DND-41 (cell line): ENCODE measurements at regions not wholly inside any gene's neighbourhood (a gene's known extent, or its start where the extent isn't known, plus 50 kb on each side); places are given as distances from the start of the nearest gene placed in this dataset.

Experiments used
- ATAC-seq: fragments of 200-7000 bp; cut with Tn5 transposase; 3 replicates; pipeline ENCODE4 v1.9.1; 2021; ENCODE audit warnings: low read depth; ENCODE audit not compliant: insufficient read depth
- DNase-seq: peaks from one replicate; pipeline ENCODE4 v3.0.0-alpha.2; 2020
- H2AFZ ChIP-seq: 2 replicates; pipeline ENCODE4 v1.6.0; 2012; ENCODE audit warnings: low read depth, low read length
- H3K27ac ChIP-seq: 2 replicates; pipeline ENCODE4 v1.5.1; 2012; ENCODE audit warnings: low read length, inconsistent platforms
- H3K27me3 ChIP-seq: fragments of 200-600 bp; sonication (generic); 2 replicates; pipeline ENCODE4 v1.6.0; 2012; ENCODE audit warnings: low read length, mild to moderate bottlenecking, inconsistent platforms; ENCODE audit not compliant: insufficient read depth, poor library complexity
- H3K36me3 ChIP-seq: 2 replicates; pipeline ENCODE4 v1.5.1; 2012; ENCODE audit warnings: low read length, inconsistent platforms; ENCODE audit not compliant: insufficient read depth
- H3K4me1 ChIP-seq: 2 replicates; pipeline ENCODE4 v1.5.1; 2012; ENCODE audit warnings: mild to moderate bottlenecking, low read length; ENCODE audit not compliant: insufficient read depth
- H3K4me2 ChIP-seq: 2 replicates; pipeline ENCODE4 v1.6.0; 2012; ENCODE audit warnings: mild to moderate bottlenecking, moderate library complexity, low read length, inconsistent platforms; ENCODE audit not compliant: insufficient read depth
- H3K4me3 ChIP-seq, 2 experiments: fragments of 200-600 bp in 1 of 2; shearing (Covaris generic) in 1 of 2; 2 replicates each; pipeline ENCODE4 v1.5.1; 2012 to 2016; ENCODE audit warnings: inconsistent platforms in 2 of 2, low read length in 2 of 2, mild to moderate bottlenecking in 2 of 2, low read depth in 1 of 2, moderate library complexity in 1 of 2
- H3K79me2 ChIP-seq: 2 replicates; pipeline ENCODE4 v1.6.0; 2012; ENCODE audit warnings: low read length, inconsistent platforms; ENCODE audit not compliant: insufficient read depth
- H3K9ac ChIP-seq: 2 replicates; pipeline ENCODE4 v1.6.0; 2012; ENCODE audit warnings: low read depth, mild to moderate bottlenecking, inconsistent platforms, low read length, moderate library complexity
- H3K9me3 ChIP-seq: 2 replicates; pipeline ENCODE4 v1.5.1; 2012; ENCODE audit warnings: low read length, moderate library complexity, mild to moderate bottlenecking, inconsistent platforms; ENCODE audit not compliant: insufficient read depth, severe bottlenecking
- H4K20me1 ChIP-seq: 2 replicates; pipeline ENCODE4 v1.6.0; 2012; ENCODE audit warnings: low read length; ENCODE audit not compliant: insufficient read depth
- EZH2 ChIP-seq: IDR thresholded peaks from 3 replicates; pipeline ENCODE4 v1.6.1; 2012; ENCODE audit warnings: borderline replicate concordance, low read depth, mild to moderate bottlenecking, moderate library complexity, low read length, inconsistent platforms; ENCODE audit not compliant: severe bottlenecking
- TF ChIP-seq, protein P1 (sequence below): IDR thresholded peaks from 2 replicates; pipeline ENCODE4 v1.5.1; 2012; ENCODE audit warnings: borderline replicate concordance, low read length, moderate library complexity, mild to moderate bottlenecking; ENCODE audit not compliant: poor library complexity, severe bottlenecking; ENCODE audit errors: extremely low read depth

- TF ChIP-seq, protein P1, sequence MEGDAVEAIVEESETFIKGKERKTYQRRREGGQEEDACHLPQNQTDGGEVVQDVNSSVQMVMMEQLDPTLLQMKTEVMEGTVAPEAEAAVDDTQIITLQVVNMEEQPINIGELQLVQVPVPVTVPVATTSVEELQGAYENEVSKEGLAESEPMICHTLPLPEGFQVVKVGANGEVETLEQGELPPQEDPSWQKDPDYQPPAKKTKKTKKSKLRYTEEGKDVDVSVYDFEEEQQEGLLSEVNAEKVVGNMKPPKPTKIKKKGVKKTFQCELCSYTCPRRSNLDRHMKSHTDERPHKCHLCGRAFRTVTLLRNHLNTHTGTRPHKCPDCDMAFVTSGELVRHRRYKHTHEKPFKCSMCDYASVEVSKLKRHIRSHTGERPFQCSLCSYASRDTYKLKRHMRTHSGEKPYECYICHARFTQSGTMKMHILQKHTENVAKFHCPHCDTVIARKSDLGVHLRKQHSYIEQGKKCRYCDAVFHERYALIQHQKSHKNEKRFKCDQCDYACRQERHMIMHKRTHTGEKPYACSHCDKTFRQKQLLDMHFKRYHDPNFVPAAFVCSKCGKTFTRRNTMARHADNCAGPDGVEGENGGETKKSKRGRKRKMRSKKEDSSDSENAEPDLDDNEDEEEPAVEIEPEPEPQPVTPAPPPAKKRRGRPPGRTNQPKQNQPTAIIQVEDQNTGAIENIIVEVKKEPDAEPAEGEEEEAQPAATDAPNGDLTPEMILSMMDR = no peak
- TF ChIP-seq EZH2 = no peak
- Histone ChIP-seq H3K79me2 (no peaks in the 10 kb centered on the region), H2AFZ (no peak overlapping the region), H3K27ac (no peak overlapping the region), H3K4me3 (no peak overlapping the region), H3K9me3 (no peaks in the 10 kb centered on the region), H3K27me3 (no peaks in the 10 kb centered on the region), H4K20me1 (no peaks in the 10 kb centered on the region), H3K4me2 (no peak overlapping the region), H3K4me1 (no peaks in the 10 kb centered on the region), H3K9ac (no peak overlapping the region), H3K36me3 (no peaks in the 10 kb centered on the region)
- DNase-seq (no peak), ATAC-seq (no peak)
Observed at GRCh38 chr22:48803948-48804810, 1023.5 kb downstream of the BRD1 start.

GRCh38 chr22:48803171-48803947, 1024.3 kb downstream of the BRD1 start:
- Histone ChIP-seq H2AFZ (no peak overlapping the region), H3K27me3 (no peaks in the 10 kb centered on the region), H3K4me1 (no peaks in the 10 kb centered on the region), H3K9ac (no peak overlapping the region), H3K36me3 (no peaks in the 10 kb centered on the region), H3K4me3 (no peak overlapping the region), H3K79me2 (no peaks in the 10 kb centered on the region), H4K20me1 (no peaks in the 10 kb centered on the region), H3K9me3 (no peaks in the 10 kb centered on the region), H3K27ac (no peak overlapping the region), H3K4me2 (no peak overlapping the region)
- TF ChIP-seq EZH2 = no peak
- no peak for DNase-seq
- no peak for ATAC-seq

GRCh38 chr22:48802576-48802975, 1025.1 kb downstream of the BRD1 start:
- no peaks in the 10 kb centered on the region for H3K36me3 ChIP-seq
- H3K4me2 ChIP-seq = no peak overlapping the region
- TF ChIP-seq, protein P1 = no peak
- no peak for TF ChIP-seq EZH2
- no peak overlapping the region for H2AFZ ChIP-seq
- no peak overlapping the region for H3K27ac ChIP-seq
- H4K20me1 ChIP-seq = no peaks in the 10 kb centered on the region
- no peak for ATAC-seq
- no peaks in the 10 kb centered on the region for H3K4me1 ChIP-seq
- no peak overlapping the region for H3K9ac ChIP-seq
- no peaks in the 10 kb centered on the region for H3K27me3 ChIP-seq
- H3K79me2 ChIP-seq = no peaks in the 10 kb centered on the region
- no peak for DNase-seq
- no peak overlapping the region for H3K4me3 ChIP-seq
- H3K9me3 ChIP-seq = no peaks in the 10 kb centered on the region

- no peaks in the 10 kb centered on the region for H3K9me3 ChIP-seq
- no peak overlapping the region for H3K27ac ChIP-seq
- H3K27me3 ChIP-seq = no peaks in the 10 kb centered on the region
Observed at GRCh38 chr22:48800886-48801607, 1026.6 kb downstream of the BRD1 start.

More at GRCh38 chr22:48800886-48801607, 1026.6 kb downstream of the BRD1 start:
- ATAC-seq (no peak), DNase-seq (no peak)
- H2AFZ ChIP-seq = no peak overlapping the region
- TF ChIP-seq EZH2 = no peak
- TF ChIP-seq, protein P1 = no peak
- H3K9ac ChIP-seq = no peak overlapping the region
- H3K79me2 ChIP-seq = no peaks in the 10 kb centered on the region
- H3K4me2 ChIP-seq = no peak overlapping the region
- no peak overlapping the region for H3K4me3 ChIP-seq
- no peaks in the 10 kb centered on the region for H4K20me1 ChIP-seq
- no peaks in the 10 kb centered on the region for H3K4me1 ChIP-seq
- no peaks in the 10 kb centered on the region for H3K36me3 ChIP-seq
